ENCODE measurements at regions not wholly inside any gene's neighbourhood (a gene's known extent, or its start where the extent isn't known, plus 50 kb on each side); places are given as distances from the start of the nearest gene placed in this dataset.

GRCh38 chr10:104582602-104582951 is 58.5 kb upstream of the SORCS3 start:
- Histone ChIP-seq H3K36me3 (ENCODE audit: control insufficient read depth in 2 of 4, insufficient read depth in 4 of 4, low read length in 3 of 4) (no peaks in the 10 kb centered on the region), H2AK5ac (ENCODE audit: low read depth, low read length) (no peak overlapping the region), H3K14ac (ENCODE audit: insufficient read length) (no peak overlapping the region), H3K27me3 (replicated peaks in 1 of 4; ENCODE audit: control insufficient read depth in 3 of 4, extremely low read depth in 1 of 4, insufficient read depth in 3 of 4, low read length in 3 of 4) (no peaks in the 10 kb centered on the region; a peak in 1 of 7 replicates), H3K4me2 (ENCODE audit: insufficient read depth in 1 of 2, low read depth in 2 of 2, low read length in 2 of 2) (no peak overlapping the region), H2BK12ac (ENCODE audit: low read depth, low read length) (no peak overlapping the region), H4K5ac (ENCODE audit: insufficient read length, low read depth, low read length) (no peak overlapping the region), H3K18ac (ENCODE audit: extremely low read depth, low read length) (no peak overlapping the region), H2BK20ac (ENCODE audit: low read length) (no peak overlapping the region), H4K20me1 (replicated peaks in 1 of 2; ENCODE audit: control insufficient read depth in 1 of 2, insufficient read depth in 2 of 2, low read length in 2 of 2) (no peaks in the 10 kb centered on the region), H3K9ac (replicated peaks in 1 of 4; ENCODE audit: extremely low read depth in 1 of 4, low read depth in 3 of 4, low read length in 3 of 4) (no peak overlapping the region), H3K23ac (ENCODE audit: insufficient read length) (no peak overlapping the region), H3K9me3 (ENCODE audit: insufficient read depth in 2 of 2, low read depth in 1 of 2, low read length in 1 of 2) (no peaks in the 10 kb centered on the region), H3K4me1 (replicated peaks in 1 of 4; ENCODE audit: control insufficient read depth in 3 of 4, insufficient read depth in 4 of 4, low read length in 3 of 4) (no peaks in the 10 kb centered on the region), H2BK5ac (ENCODE audit: low read depth, low read length) (no peak overlapping the region), H2BK15ac (ENCODE audit: low read length) (no peak overlapping the region), H3K56ac (replicated peaks; ENCODE audit: insufficient read length, low read depth, low read length) (no peak overlapping the region), H2AFZ (ENCODE audit: low read length) (no peak overlapping the region), H3K27ac (ENCODE audit: low read depth, low read length) (no peak overlapping the region), H3K4me3 (ENCODE audit: extremely low read depth in 1 of 4, insufficient read depth in 2 of 4, low read depth in 3 of 4, low read length in 4 of 4) (no peak overlapping the region), H3K79me2 (ENCODE audit: control insufficient read depth in 1 of 2, insufficient read depth in 2 of 2, low read length in 2 of 2) (no peaks in the 10 kb centered on the region), H3K23me2 (ENCODE audit: low read depth, low read length) (no peaks in the 10 kb centered on the region; the same call in 1 of the 2 replicates), H4K91ac (replicated peaks; ENCODE audit: insufficient read length, low read length) (no peak overlapping the region), H2BK120ac (replicated peaks; ENCODE audit: low read depth, low read length) (no peak overlapping the region), H4K8ac (ENCODE audit: extremely low read depth, insufficient read depth, low read length) (0 out of 2 replicates have a peak overlapping the region, but pooled peaks have one; percentile 1), H3K4ac (replicated peaks; ENCODE audit: insufficient read length, low read depth, low read length) (no peak overlapping the region), H3K79me1 (ENCODE audit: low read depth, low read length) (no peaks in the 10 kb centered on the region)
- TF ChIP-seq JUN (IDR thresholded peaks at IDR 0.05; ENCODE audit: low read depth, low read length) (no peak), TAF7 (optimal IDR thresholded peaks at IDR 0.05; ENCODE audit: borderline replicate concordance, low read depth, low read length) (no peak), KDM5A (IDR thresholded peaks at IDR 0.05; ENCODE audit: low read length) (no peak), FOSL1 (IDR thresholded peaks at IDR 0.05; ENCODE audit: insufficient read depth, low read depth, low read length) (no peak), SAP30 (IDR thresholded peaks at IDR 0.05; ENCODE audit: insufficient read depth, insufficient replicate concordance, low read length) (no peak), MAFK (IDR thresholded peaks at IDR 0.05; ENCODE audit: low read depth, low read length) (no peak), KDM4A (IDR thresholded peaks at IDR 0.05; ENCODE audit: low read depth, low read length, severe bottlenecking) (no peak), TEAD4 (IDR thresholded peaks at IDR 0.05; ENCODE audit: low read depth, low read length) (no peak), JUND (IDR thresholded peaks at IDR 0.05; ENCODE audit: low read length) (no peak)
- WGBS, 2 experiments (ENCODE audit: extremely low coverage in 1 of 2, insufficient coverage in 1 of 2, insufficient read length in 1 of 2, insufficient replicate concordance in 2 of 2, low coverage in 1 of 2, low lambda C conversion rate in 2 of 2, missing lambda C conversion rate in 1 of 2) = 87% methylated on average over 4 of the region's 4 CpGs; no CpG with 5 or more reads in 1 of the 2 experiments
- DNase-seq (ENCODE audit: low read depth in 1 of 2, low spot score in 2 of 2) (no peak), FAIRE-seq (no peak)
- CTCF ChIA-PET (ENCODE audit: partially characterized antibody) = interaction anchor here (0.7 to 8.6 kb wide), 11 partner anchors 10 to 1219 kb away, joined by 3 to 101 read pairs (median 4); no protein-coding TSS in a partner anchor
- POLR2A ChIA-PET (ENCODE audit: partially characterized antibody) = no interaction called here
